ENCODE measurements at regions not wholly inside any gene's neighbourhood (a gene's known extent, or its start where the extent isn't known, plus 50 kb on each side); places are given as distances from the start of the nearest gene placed in this dataset.

GRCh38 chr2:21544392-21544791 lies 420.6 kb downstream of the TDRD15 start:
- intact Hi-C loops (cut with DNase I), result no loop called here
- no peak for DNase-seq (ENCODE audit: low spot score)

- intact Hi-C loops (cut with DNase I), result no loop called here
- DNase-seq (ENCODE audit: low spot score), result no peak
Measured at GRCh38 chr2:21552981-21553380, 429.2 kb downstream of the TDRD15 start.

- intact Hi-C loops (cut with DNase I), result no loop called here
- no peak for DNase-seq (ENCODE audit: low spot score)
Measured at GRCh38 chr2:21559351-21559750, 435.6 kb downstream of the TDRD15 start.

- no peak for DNase-seq (ENCODE audit: low spot score)
- intact Hi-C loops (cut with DNase I), result no loop called here
Measured at GRCh38 chr2:21561965-21562364, 438.2 kb downstream of the TDRD15 start.

- intact Hi-C loops (cut with DNase I), result no loop called here
- no peak for DNase-seq (ENCODE audit: low spot score)
Measured at GRCh38 chr2:21567395-21567794, 443.6 kb downstream of the TDRD15 start.

- DNase-seq (ENCODE audit: low spot score), result no peak
- intact Hi-C loops (cut with DNase I), result no loop called here
Measured at GRCh38 chr2:21571686-21572085, 447.9 kb downstream of the TDRD15 start.

- DNase-seq (ENCODE audit: low spot score), result no peak
- intact Hi-C loops (cut with DNase I), result no loop called here
Measured at GRCh38 chr2:21580391-21580790, 456.6 kb downstream of the TDRD15 start.

- no peak for DNase-seq (ENCODE audit: low spot score)
- intact Hi-C loops (cut with DNase I), result no loop called here
Measured at GRCh38 chr2:21585881-21586280, 462.1 kb downstream of the TDRD15 start.

- DNase-seq (ENCODE audit: low spot score), result no peak
- intact Hi-C loops (cut with DNase I), result no loop called here
Measured at GRCh38 chr2:21590026-21590690, 466.4 kb downstream of the TDRD15 start.

GRCh38 chr2:21591926-21592325 lies 468.2 kb downstream of the TDRD15 start:
- no peak for DNase-seq (ENCODE audit: low spot score)
- intact Hi-C loops (cut with DNase I), result no loop called here

GRCh38 chr2:21599417-21599816 lies 475.6 kb downstream of the TDRD15 start:
- DNase-seq (ENCODE audit: low spot score), result no peak
- intact Hi-C loops (cut with DNase I), result no loop called here

- intact Hi-C loops (cut with DNase I), result no loop called here
- no peak for DNase-seq (ENCODE audit: low spot score)
Measured at GRCh38 chr2:21602789-21603188, 479.0 kb downstream of the TDRD15 start.

GRCh38 chr2:21607572-21607971 lies 483.8 kb downstream of the TDRD15 start:
- intact Hi-C loops (cut with DNase I), result no loop called here
- DNase-seq (ENCODE audit: low spot score), result no peak

GRCh38 chr2:21610304-21610703 lies 486.5 kb downstream of the TDRD15 start:
- DNase-seq (ENCODE audit: low spot score), result no peak
- intact Hi-C loops (cut with DNase I), result no loop called here

GRCh38 chr2:21617885-21618434 lies 494.2 kb downstream of the TDRD15 start:
- intact Hi-C loops (cut with DNase I), result no loop called here
- no peak for DNase-seq (ENCODE audit: low spot score)

GRCh38 chr2:21620771-21621170 lies 497.0 kb downstream of the TDRD15 start:
- no peak for DNase-seq (ENCODE audit: low spot score)
- intact Hi-C loops (cut with DNase I), result no loop called here

- intact Hi-C loops (cut with DNase I), result no loop called here
- DNase-seq (ENCODE audit: low spot score), result no peak
Measured at GRCh38 chr2:21627938-21628337, 504.2 kb downstream of the TDRD15 start.

GRCh38 chr2:21633015-21633414 lies 509.2 kb downstream of the TDRD15 start:
- no peak for DNase-seq (ENCODE audit: low spot score)
- intact Hi-C loops (cut with DNase I), result no loop called here

- DNase-seq (ENCODE audit: low spot score), result no peak
- intact Hi-C loops (cut with DNase I), result no loop called here
Measured at GRCh38 chr2:21633466-21633865, 509.7 kb downstream of the TDRD15 start.

- DNase-seq (ENCODE audit: low spot score), result no peak
Measured at GRCh38 chr2:21633911-21634310, 510.1 kb downstream of the TDRD15 start.

GRCh38 chr2:21640046-21640445 lies 516.3 kb downstream of the TDRD15 start:
- intact Hi-C loops (cut with DNase I), result no loop called here

More at GRCh38 chr2:21633911-21634310, 510.1 kb downstream of the TDRD15 start:
- intact Hi-C loops (cut with DNase I), result no loop called here

GRCh38 chr2:21642647-21643046 lies 518.9 kb downstream of the TDRD15 start:
- DNase-seq (ENCODE audit: low spot score), result no peak
- intact Hi-C loops (cut with DNase I), result no loop called here

More at GRCh38 chr2:21640046-21640445, 516.3 kb downstream of the TDRD15 start:
- DNase-seq (ENCODE audit: low spot score), result no peak
